ENCODE measurements at regions not wholly inside any gene's neighbourhood (a gene's known extent, or its start where the extent isn't known, plus 50 kb on each side); places are given as distances from the start of the nearest gene placed in this dataset.

- BruUV-seq (replicated peaks) = no TSS peak
- H3K9me3 ChIP-seq (ENCODE audit: low read depth, low read length, poor library complexity, severe bottlenecking) = no peaks in the 10 kb centered on the region
- no peaks in the 10 kb centered on the region for H3K36me3 ChIP-seq (ENCODE audit: insufficient read depth, low read length, poor library complexity, severe bottlenecking)
- no peaks in the 10 kb centered on the region for H3K27me3 ChIP-seq (replicated peaks; ENCODE audit: insufficient read depth, low read depth, low read length, poor library complexity)
- peak overlapping the region; percentile 94 for H3K27ac ChIP-seq (ENCODE audit: low read depth, low read length, poor library complexity, severe bottlenecking)
- POLR2A ChIA-PET (ENCODE audit: low non-redundant PET) = interaction anchor here (0.8 kb wide), 1 partner anchor 354 kb away, joined by 5 read pairs; no protein-coding TSS in a partner anchor
- TF ChIP-seq EZH2 (IDR thresholded peaks at IDR 0.05; ENCODE audit: borderline replicate concordance, low read depth, low read length, poor library complexity, severe bottlenecking) (no peak), CTCF (conservative IDR thresholded peaks at IDR 0.05; ENCODE audit: low read depth, low read length) (peak; percentile 82)
- DNase-seq (ENCODE audit: low spot score) = peak; percentile 76
- no peak overlapping the region for H3K4me3 ChIP-seq (ENCODE audit: low read depth, low read length, poor library complexity, severe bottlenecking)
- intact Hi-C loops (cut with micrococcal nuclease; ENCODE audit: unreplicated experiment) = loop anchor here (1.0 to 2.0 kb wide), 2 partner anchors 125 to 129 kb away; no protein-coding TSS in a partner anchor
- CTCF ChIA-PET = interaction anchor here (1.0 kb wide), 1 partner anchor 126 kb away, joined by 4 read pairs; no protein-coding TSS in a partner anchor
- H3K4me1 ChIP-seq (ENCODE audit: insufficient read depth, low read length, poor library complexity, severe bottlenecking) = peaks cover 47% of the 10 kb centered on the region
Observed at GRCh38 chr3:126259411-126260391, 79.3 kb upstream of the ALDH1L1 start.

GRCh38 chr3:126258670-126259069 lies 78.3 kb upstream of the ALDH1L1 start:
- DNase-seq (ENCODE audit: low spot score) = peak; percentile 46
- intact Hi-C loops (cut with micrococcal nuclease; ENCODE audit: unreplicated experiment) = loop anchor here (1.0 to 2.0 kb wide), 2 partner anchors 124 to 130 kb away; no protein-coding TSS in a partner anchor
- Histone ChIP-seq H3K4me1 (ENCODE audit: insufficient read depth, low read length, poor library complexity, severe bottlenecking) (peaks cover 38% of the 10 kb centered on the region), H3K27ac (ENCODE audit: low read depth, low read length, poor library complexity, severe bottlenecking) (peak overlapping the region; percentile 94), H3K9me3 (ENCODE audit: low read depth, low read length, poor library complexity, severe bottlenecking) (no peaks in the 10 kb centered on the region), H3K36me3 (ENCODE audit: insufficient read depth, low read length, poor library complexity, severe bottlenecking) (no peaks in the 10 kb centered on the region), H3K27me3 (replicated peaks; ENCODE audit: insufficient read depth, low read depth, low read length, poor library complexity) (no peaks in the 10 kb centered on the region), H3K4me3 (ENCODE audit: low read depth, low read length, poor library complexity, severe bottlenecking) (no peak overlapping the region)
- ChIA-PET CTCF (no interaction called here), POLR2A (ENCODE audit: low non-redundant PET) (no interaction called here)
- no TSS peak for BruUV-seq (replicated peaks)
- no peak for TF ChIP-seq CTCF (conservative IDR thresholded peaks at IDR 0.05; ENCODE audit: low read depth, low read length)
- TF ChIP-seq EZH2 (IDR thresholded peaks at IDR 0.05; ENCODE audit: borderline replicate concordance, low read depth, low read length, poor library complexity, severe bottlenecking) = no peak

- POLR2A ChIA-PET (ENCODE audit: low non-redundant PET) = no interaction called here
- H3K36me3 ChIP-seq (ENCODE audit: insufficient read depth, low read length, poor library complexity, severe bottlenecking) = no peaks in the 10 kb centered on the region
- H3K27ac ChIP-seq (ENCODE audit: low read depth, low read length, poor library complexity, severe bottlenecking) = peak overlapping the region; percentile 94
- BruUV-seq (replicated peaks) = no TSS peak
- H3K4me1 ChIP-seq (ENCODE audit: insufficient read depth, low read length, poor library complexity, severe bottlenecking) = peaks cover 38% of the 10 kb centered on the region
- intact Hi-C loops (cut with micrococcal nuclease; ENCODE audit: unreplicated experiment) = loop anchor here (2.0 kb wide), 1 partner anchor 131 kb away; no protein-coding TSS in a partner anchor
- CTCF ChIA-PET = interaction anchor here (0.6 kb wide), 1 partner anchor 134 kb away, joined by 3 read pairs; no protein-coding TSS in a partner anchor
- no peaks in the 10 kb centered on the region for H3K9me3 ChIP-seq (ENCODE audit: low read depth, low read length, poor library complexity, severe bottlenecking)
- TF ChIP-seq CTCF (conservative IDR thresholded peaks at IDR 0.05; ENCODE audit: low read depth, low read length) (no peak), EZH2 (IDR thresholded peaks at IDR 0.05; ENCODE audit: borderline replicate concordance, low read depth, low read length, poor library complexity, severe bottlenecking) (no peak)
- H3K27me3 ChIP-seq (replicated peaks; ENCODE audit: insufficient read depth, low read depth, low read length, poor library complexity) = no peaks in the 10 kb centered on the region
- H3K4me3 ChIP-seq (ENCODE audit: low read depth, low read length, poor library complexity, severe bottlenecking) = no peak overlapping the region
- DNase-seq (ENCODE audit: low spot score) = no peak
Observed at GRCh38 chr3:126257984-126258383, 77.6 kb upstream of the ALDH1L1 start.

Data from A673 (cell line).